GM12872 (cell line): ENCODE measurements at regions not wholly inside any gene's neighbourhood (a gene's known extent, or its start where the extent isn't known, plus 50 kb on each side); places are given as distances from the start of the nearest gene placed in this dataset.

Experiments used
- TF ChIP-seq, protein P1 (sequence below): IDR thresholded peaks from 3 replicates; pipeline ENCODE4 v1.5.1; 2011; ENCODE audit warnings: low read depth, mild to moderate bottlenecking, low read length, moderate library complexity; ENCODE audit not compliant: insufficient read depth

DNA sequence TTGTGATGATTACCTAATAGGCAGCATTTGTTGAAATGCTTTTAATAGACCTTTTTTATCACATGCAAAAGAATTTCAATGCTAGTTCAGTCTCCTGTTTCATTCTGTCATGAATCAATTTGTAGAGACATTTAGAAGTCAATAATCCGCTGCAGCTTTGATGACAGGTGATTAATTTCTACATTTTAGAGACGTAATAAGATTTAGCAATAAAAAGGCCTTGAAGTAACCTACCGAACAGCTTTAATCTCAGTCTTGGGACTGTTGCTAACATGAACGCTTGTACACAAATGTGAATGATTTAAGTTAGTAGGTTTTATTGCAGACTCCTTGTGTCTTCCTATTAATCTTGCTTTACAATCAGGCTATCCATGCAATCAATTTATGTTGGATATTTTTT is 186.5 kb downstream of the MZT1 start:
- TF ChIP-seq, protein P1, sequence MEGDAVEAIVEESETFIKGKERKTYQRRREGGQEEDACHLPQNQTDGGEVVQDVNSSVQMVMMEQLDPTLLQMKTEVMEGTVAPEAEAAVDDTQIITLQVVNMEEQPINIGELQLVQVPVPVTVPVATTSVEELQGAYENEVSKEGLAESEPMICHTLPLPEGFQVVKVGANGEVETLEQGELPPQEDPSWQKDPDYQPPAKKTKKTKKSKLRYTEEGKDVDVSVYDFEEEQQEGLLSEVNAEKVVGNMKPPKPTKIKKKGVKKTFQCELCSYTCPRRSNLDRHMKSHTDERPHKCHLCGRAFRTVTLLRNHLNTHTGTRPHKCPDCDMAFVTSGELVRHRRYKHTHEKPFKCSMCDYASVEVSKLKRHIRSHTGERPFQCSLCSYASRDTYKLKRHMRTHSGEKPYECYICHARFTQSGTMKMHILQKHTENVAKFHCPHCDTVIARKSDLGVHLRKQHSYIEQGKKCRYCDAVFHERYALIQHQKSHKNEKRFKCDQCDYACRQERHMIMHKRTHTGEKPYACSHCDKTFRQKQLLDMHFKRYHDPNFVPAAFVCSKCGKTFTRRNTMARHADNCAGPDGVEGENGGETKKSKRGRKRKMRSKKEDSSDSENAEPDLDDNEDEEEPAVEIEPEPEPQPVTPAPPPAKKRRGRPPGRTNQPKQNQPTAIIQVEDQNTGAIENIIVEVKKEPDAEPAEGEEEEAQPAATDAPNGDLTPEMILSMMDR = no peak

DNA sequence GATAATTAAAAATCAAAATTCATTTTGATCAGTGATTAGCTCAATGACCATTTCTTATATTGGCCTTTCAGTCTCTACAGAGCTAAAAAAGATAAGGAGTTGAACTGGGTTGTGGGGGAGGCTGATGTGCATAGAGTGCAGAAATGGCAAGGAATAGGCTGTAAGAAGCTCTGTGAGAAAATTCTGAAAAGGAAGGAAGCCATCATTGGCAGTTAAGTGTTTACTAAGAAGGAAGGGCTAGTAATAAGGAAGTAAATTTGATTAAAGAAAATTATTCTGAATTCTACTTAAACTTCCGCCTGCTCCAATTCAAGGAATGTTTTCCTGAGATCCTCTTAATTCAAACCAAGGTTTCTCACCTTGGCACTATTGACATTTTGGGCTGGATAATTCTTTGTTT is 187.5 kb downstream of the MZT1 start:
- TF ChIP-seq, protein P1 = no peak

DNA sequence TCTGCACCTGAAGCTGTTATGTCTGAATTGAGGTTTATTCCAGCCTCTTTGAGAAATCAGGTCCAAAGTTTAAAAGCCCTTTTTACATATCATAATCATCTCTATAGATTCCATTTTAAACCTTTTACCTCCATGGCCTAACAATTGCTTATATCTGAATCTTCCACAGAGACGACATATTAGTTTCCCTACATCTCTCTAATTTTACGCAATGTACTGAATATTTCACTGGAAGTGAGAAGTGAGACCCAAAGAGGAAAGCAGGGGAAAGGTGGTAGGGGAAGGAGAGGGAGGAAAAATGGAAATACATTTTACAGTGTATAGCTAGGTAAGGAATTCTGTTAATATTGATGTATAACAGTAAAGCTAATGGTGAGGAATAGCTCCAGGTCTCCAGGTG is 189.6 kb downstream of the MZT1 start:
- TF ChIP-seq, protein P1 = no peak

DNA sequence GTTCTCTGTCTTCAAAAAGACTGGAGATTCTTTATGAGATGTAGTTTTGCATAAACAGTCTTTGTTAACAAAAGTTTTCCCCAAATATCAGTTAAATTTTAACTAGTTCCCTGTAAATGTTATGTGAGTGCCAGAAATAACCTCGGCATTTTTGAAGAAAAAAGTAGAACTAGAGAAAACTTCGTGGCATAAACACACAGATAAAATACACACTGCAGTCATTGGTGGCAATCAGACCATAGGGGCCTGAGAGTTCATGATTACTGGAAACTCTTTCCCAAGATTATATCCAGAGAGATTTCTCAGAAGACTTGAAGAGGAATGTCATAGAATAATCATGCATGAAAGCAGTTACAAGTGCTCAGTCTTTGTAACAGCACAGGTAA is 190.0 kb downstream of the MZT1 start:
- TF ChIP-seq, protein P1 = no peak

DNA sequence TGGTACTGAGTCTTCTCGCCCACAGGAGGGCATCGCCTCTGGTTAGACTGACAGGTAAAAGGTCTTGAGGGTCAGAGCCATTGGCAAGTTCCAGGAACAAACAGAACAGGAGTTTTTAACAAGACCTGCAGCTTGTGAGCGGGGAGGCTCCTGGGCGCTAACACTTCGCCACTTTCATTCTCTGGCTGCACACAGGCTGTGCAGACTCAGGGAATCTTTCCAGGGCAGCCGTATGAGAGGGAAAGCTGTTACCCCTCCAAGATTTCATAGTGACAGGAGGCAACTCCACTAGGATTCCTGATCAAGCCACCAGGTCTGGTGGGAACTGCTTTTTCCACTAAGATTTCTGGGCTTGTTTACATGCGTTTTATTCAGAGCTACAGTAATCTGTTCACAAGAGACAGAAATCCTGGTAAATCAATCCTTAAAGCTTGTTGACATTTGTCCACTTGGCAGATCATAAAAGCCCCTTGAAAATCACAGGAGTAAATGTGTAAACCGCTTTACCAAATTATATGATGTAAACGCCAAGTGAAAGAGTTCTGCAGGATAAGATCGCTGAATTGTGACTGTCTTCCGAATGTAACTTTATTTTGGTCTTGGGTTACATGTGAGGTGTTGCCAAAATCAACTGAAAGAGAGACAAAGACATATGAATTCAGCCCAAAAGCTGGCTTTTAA is 190.6 kb downstream of the MZT1 start:
- TF ChIP-seq, protein P1 = no peak

DNA sequence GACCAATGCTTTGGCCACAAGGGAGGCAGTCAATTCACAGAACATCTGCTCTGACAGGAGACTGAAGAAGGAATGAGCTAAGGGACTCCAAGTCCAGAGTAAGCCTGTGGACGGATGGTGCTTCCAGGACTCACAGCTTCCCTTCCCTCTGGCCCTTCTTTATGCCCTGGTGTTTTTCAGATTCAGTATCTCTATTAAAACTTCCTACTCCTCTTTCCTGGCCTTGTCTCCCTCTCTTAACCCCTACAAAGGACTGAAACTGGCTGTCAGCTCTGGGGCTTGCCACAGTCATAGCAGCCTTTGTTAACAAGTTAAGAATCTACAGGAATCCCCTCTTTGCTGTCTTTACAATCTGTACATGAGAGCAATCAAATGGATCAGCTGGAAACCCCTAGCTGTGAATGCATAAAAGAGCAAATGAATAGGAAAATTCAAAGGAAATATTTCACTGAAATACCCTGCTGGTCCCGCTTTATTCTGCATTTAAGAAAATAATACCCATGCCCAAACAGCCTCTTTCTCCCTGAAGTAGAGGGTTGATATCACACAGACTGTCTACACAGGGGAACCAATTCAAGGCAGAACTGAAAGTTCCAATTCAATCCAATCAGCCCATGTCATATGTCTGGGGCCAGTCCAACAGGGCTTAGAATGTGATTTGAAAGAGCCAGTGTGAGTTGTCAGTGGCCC is 192.3 kb downstream of the MZT1 start:
- TF ChIP-seq, protein P1 = no peak

DNA sequence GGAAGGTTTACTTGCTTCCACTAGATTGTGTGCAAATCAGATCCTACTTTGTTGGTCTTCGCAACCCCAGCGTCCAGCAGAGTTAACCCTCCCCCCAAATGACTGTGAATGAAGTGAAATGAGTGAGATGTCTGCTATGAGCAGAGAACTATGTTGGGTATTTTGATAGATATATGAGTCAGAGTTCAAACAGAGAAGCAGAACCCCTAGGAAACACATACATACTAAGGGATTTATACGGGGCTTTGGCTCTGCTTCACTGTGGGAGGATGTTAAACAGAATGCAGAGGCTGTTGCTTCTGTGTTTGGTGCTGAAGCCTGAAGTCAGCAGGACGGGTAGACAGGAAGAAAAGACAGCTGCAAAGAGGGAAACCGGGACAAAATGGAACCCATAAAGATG is 197.0 kb downstream of the MZT1 start:
- TF ChIP-seq, protein P1 = no peak
